ENCODE measurements at regions not wholly inside any gene's neighbourhood (a gene's known extent, or its start where the extent isn't known, plus 50 kb on each side); places are given as distances from the start of the nearest gene placed in this dataset.

DNA sequence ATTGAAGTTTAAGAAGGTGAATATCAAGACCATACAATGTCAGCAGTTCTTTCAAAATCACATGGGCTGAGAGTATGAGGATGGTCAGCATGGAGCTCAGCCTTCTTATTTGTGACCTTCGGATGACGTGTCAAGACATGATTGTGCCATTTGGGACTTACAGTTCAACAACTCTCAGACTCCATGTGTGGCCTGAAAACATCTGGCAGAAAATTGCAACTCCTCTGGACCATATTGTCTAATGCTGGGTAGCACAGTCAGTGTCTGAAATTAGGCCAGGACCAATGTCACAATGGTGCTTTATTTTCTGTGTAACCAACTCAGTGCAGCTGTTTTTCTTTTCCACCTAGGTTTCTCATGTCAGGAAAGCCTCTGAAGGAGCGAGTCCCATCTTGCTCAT lies 483.5 kb upstream of the PKN2 start:
- DNase-seq (no peak), ATAC-seq (no peak)
- Histone ChIP-seq H3K27ac (no peak overlapping the region), H3K27me3 (ENCODE audit: insufficient read depth in 3 of 3, low read length in 2 of 3) (no peaks in the 10 kb centered on the region), H3K9me3 (no peaks in the 10 kb centered on the region), H3K4me3 (no peak overlapping the region), H3K4me1 (no peaks in the 10 kb centered on the region), H3K36me3 (ENCODE audit: insufficient read depth in 1 of 2, low read depth in 1 of 2) (no peaks in the 10 kb centered on the region)
- WGBS, 3 donors = 50 to 73% (median 61%) methylated on average over 3 of the region's 3 CpGs
- intact Hi-C loops (cut with DNase I) = no loop called here
- TF ChIP-seq, protein P1, sequence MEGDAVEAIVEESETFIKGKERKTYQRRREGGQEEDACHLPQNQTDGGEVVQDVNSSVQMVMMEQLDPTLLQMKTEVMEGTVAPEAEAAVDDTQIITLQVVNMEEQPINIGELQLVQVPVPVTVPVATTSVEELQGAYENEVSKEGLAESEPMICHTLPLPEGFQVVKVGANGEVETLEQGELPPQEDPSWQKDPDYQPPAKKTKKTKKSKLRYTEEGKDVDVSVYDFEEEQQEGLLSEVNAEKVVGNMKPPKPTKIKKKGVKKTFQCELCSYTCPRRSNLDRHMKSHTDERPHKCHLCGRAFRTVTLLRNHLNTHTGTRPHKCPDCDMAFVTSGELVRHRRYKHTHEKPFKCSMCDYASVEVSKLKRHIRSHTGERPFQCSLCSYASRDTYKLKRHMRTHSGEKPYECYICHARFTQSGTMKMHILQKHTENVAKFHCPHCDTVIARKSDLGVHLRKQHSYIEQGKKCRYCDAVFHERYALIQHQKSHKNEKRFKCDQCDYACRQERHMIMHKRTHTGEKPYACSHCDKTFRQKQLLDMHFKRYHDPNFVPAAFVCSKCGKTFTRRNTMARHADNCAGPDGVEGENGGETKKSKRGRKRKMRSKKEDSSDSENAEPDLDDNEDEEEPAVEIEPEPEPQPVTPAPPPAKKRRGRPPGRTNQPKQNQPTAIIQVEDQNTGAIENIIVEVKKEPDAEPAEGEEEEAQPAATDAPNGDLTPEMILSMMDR (IDR thresholded peaks at IDR 0.05) = no peak

DNA sequence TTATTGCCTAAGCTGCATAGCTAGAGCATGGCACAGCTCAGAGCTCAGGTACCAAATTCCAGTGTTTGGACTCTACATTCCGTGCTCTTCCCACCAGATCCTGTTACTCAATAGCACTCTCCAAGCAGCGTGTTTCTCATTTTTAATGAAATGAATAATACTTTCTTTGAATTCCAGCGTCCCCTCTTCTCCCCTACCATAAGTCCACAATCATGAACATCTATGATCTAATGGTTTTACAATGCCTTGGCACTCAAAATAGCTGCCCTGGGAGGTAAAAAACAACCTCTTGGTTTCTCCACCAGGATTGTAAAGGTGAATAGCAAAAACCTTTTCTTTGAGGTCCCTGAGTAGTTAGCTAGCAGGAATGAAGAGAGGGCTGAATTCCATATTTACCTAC lies 480.0 kb upstream of the PKN2 start:
- Histone ChIP-seq H3K4me3 (no peak overlapping the region), H3K4me1 (no peaks in the 10 kb centered on the region), H3K27ac (no peak overlapping the region), H3K27me3 (ENCODE audit: insufficient read depth in 3 of 3, low read length in 2 of 3) (no peaks in the 10 kb centered on the region), H3K36me3 (ENCODE audit: insufficient read depth in 1 of 2, low read depth in 1 of 2) (no peaks in the 10 kb centered on the region), H3K9me3 (no peaks in the 10 kb centered on the region)
- 47 to 53% (median 47%) methylated on average over 3 of the region's 3 CpGs for WGBS, 3 donors
- intact Hi-C loops (cut with DNase I) = no loop called here
- ATAC-seq (no peak), DNase-seq (no peak)
- TF ChIP-seq, protein P1 (IDR thresholded peaks at IDR 0.05) = no peak

DNA sequence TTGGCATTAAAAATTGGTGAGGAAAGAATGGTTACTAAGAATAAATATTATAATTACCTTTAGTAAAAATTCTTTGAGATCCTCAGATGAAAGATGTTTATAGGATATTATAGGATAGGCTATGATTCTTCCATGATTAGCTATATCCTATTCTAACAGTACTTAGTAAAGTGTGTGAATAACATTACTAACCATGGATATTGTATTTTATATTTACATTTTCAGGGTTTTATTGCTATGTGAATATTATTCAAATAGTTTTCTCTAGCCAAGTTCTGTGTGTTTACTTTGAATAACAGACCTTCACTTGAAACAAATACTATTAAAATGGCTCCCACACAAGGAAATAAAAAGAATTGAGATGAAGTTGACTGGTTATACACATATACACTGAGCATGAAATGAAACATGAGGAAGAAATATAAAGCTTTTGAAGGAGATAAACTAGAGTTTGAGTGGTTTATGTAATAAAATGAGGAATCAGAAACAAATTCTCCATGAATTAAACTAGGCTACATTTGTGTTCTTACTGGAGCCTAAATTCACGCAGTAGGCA lies 479.4 kb upstream of the PKN2 start:
- no peak for ATAC-seq
- DNase-seq = no peak
- intact Hi-C loops (cut with DNase I) = no loop called here

DNA sequence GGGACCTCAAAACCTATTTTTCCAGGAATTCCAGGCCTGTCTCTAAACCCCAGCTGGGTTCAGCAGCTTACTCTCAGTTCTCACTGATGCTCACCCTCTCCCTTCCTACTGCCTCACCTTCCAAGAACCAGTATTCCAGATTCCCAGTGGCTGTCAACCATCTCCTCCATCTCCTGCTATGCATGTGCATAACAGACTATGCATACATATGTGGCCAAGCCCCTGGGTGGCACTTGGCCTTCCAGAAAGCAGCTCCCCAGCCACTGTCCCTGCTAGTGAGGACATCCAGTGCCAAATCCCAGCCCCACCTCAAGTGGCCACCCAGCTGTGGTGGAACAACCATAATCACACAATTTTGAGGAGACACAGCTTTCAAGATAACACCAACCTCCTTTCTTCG lies 475.7 kb upstream of the PKN2 start:
- no peaks in the 10 kb centered on the region for H3K36me3 ChIP-seq (ENCODE audit: insufficient read depth in 1 of 2, low read depth in 1 of 2)
- H3K27ac ChIP-seq = no peak overlapping the region
- TF ChIP-seq, protein P1 (IDR thresholded peaks at IDR 0.05) = no peak
- no peaks in the 10 kb centered on the region for H3K4me1 ChIP-seq
- ATAC-seq = no peak
- H3K4me3 ChIP-seq = no peak overlapping the region
- H3K9me3 ChIP-seq = no peaks in the 10 kb centered on the region
- WGBS, 3 donors = 55 to 65% (median 62%) methylated on average over 1 of the region's 1 CpG
- DNase-seq = no peak
- no peaks in the 10 kb centered on the region for H3K27me3 ChIP-seq (ENCODE audit: insufficient read depth in 3 of 3, low read length in 2 of 3)
- intact Hi-C loops (cut with DNase I) = no loop called here

More for the DNA sequence above, 479.4 kb upstream of the PKN2 start:
- H3K36me3 ChIP-seq (ENCODE audit: insufficient read depth in 1 of 2, low read depth in 1 of 2) = no peaks in the 10 kb centered on the region
- TF ChIP-seq, protein P1 (IDR thresholded peaks at IDR 0.05) = no peak
- WGBS, 3 donors = 78 to 82% (median 78%) methylated on average over 1 of the region's 1 CpG
- H3K27ac ChIP-seq = no peak overlapping the region
- no peaks in the 10 kb centered on the region for H3K27me3 ChIP-seq (ENCODE audit: insufficient read depth in 3 of 3, low read length in 2 of 3)
- H3K4me3 ChIP-seq = no peak overlapping the region
- H3K9me3 ChIP-seq = no peaks in the 10 kb centered on the region
- H3K4me1 ChIP-seq = no peaks in the 10 kb centered on the region

DNA sequence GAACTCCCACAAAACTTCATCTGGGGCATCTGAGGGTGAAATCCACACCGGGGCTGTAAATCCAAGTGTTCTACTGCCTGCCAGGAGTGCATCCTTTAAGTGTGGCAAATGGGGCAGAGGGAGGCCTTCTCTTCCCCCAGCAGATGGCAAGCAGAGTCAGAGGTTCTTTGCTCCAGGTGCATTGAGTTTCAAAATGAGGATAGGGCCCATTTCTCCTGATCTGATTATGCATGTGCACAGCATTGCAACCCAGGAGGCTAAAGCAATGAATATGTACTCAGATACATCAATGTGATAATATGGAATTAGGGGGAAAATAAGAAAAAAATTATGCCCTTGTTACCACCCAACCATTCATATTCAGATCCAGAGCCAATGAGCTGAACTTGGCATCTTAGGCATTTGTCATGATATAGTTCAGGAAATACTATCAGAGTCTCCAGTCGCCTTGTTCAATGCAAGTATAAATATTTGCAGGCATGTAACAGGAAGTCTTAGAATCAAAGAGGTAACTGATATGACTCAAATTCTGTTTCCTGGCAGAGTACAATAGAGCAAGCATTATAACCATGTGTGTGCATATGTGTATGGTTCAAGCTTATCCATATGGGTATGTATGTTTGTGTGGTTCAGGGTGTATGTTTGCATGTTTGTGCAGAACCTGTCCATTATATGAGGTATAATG lies 473.8 kb upstream of the PKN2 start:
- Histone ChIP-seq H3K27me3 (ENCODE audit: insufficient read depth in 3 of 3, low read length in 2 of 3) (no peaks in the 10 kb centered on the region), H3K27ac (no peak overlapping the region), H3K9me3 (no peaks in the 10 kb centered on the region), H3K4me3 (no peak overlapping the region), H3K4me1 (no peaks in the 10 kb centered on the region), H3K36me3 (ENCODE audit: insufficient read depth in 1 of 2, low read depth in 1 of 2) (no peaks in the 10 kb centered on the region)
- no peak for ATAC-seq
- 40 to 44% (median 44%) methylated on average over 2 of the region's 2 CpGs for WGBS, 3 donors
- no peak for DNase-seq
- intact Hi-C loops (cut with DNase I) = no loop called here
- TF ChIP-seq, protein P1 (IDR thresholded peaks at IDR 0.05) = no peak
